ENCODE measurements at regions not wholly inside any gene's neighbourhood (a gene's known extent, or its start where the extent isn't known, plus 50 kb on each side); places are given as distances from the start of the nearest gene placed in this dataset.

DNA sequence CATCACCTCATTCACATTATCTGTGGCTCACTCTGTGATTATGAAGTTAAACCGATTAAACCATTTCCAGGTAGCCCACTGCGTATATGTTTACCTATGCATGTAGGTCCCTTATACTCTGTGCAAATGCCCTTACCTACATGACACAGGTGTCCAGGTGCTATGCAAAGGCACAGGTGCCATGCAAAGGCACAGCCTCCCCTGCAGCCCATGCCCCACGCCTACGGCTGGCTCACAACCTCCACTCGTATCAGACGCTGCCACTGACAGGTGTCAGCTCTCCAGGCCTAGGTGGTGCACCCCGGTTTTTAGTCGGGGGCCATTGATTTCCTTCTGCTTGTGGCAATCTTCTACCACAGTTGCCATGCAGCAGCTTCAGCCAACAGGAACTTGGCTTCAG lies 57.7 kb upstream of the IRX1 start:
- Histone ChIP-seq H3K9me2 (no peaks in the 10 kb centered on the region), H3K27me3 (ENCODE audit: insufficient read depth) (no peaks in the 10 kb centered on the region), H3K9ac (no peak overlapping the region), H3K9me3 (no peaks in the 10 kb centered on the region), H3K79me2 (ENCODE audit: insufficient read depth) (no peaks in the 10 kb centered on the region), H2AFZ (ENCODE audit: low read depth) (no peak overlapping the region), H3K27ac (ENCODE audit: low read depth in 2 of 2, low read length in 1 of 2) (no peak overlapping the region), H3K4me3 (ENCODE audit: low read depth in 2 of 2, low read length in 1 of 2) (no peak overlapping the region), H3K4me1 (ENCODE audit: control insufficient read depth in 1 of 2, insufficient read depth in 2 of 2, low read depth in 1 of 2, low read length in 1 of 2) (no peaks in the 10 kb centered on the region), H3K4me2 (no peak overlapping the region), H4K20me1 (ENCODE audit: insufficient read depth) (no peaks in the 10 kb centered on the region), H3K36me3 (replicated peaks in 1 of 2; ENCODE audit: control insufficient read depth in 1 of 2, insufficient read depth in 2 of 2, low read length in 1 of 2) (no peaks in the 10 kb centered on the region), H3F3A (replicated peaks; ENCODE audit: insufficient read depth) (no peaks in the 10 kb centered on the region)
- 3% methylated on average over 8 of the region's 8 CpGs for WGBS (ENCODE audit: low lambda C conversion rate)
- DNase-seq = no peak
- no peak for TF ChIP-seq MAX (IDR thresholded peaks at IDR 0.05; ENCODE audit: low read depth)
- no peak for TF ChIP-seq PBX3 (IDR thresholded peaks at IDR 0.05)
- no peak for TF ChIP-seq MEF2A (IDR thresholded peaks at IDR 0.05; ENCODE audit: borderline replicate concordance, low read depth)
- TF ChIP-seq SMC3 (IDR thresholded peaks at IDR 0.05; ENCODE audit: low read depth, low read length) = no peak
- TF ChIP-seq SIN3A (IDR thresholded peaks at IDR 0.05; ENCODE audit: borderline replicate concordance, low read depth, low read length) = no peak
- TF ChIP-seq TEAD4 (IDR thresholded peaks at IDR 0.05; ENCODE audit: borderline replicate concordance, insufficient read depth) = no peak
- TF ChIP-seq FOXM1 (IDR thresholded peaks at IDR 0.05; ENCODE audit: low read depth) = no peak
- no peak for TF ChIP-seq GATA2 (CRISPR knock-in tag; IDR thresholded peaks at IDR 0.05)
- TF ChIP-seq IRF3 (IDR thresholded peaks at IDR 0.05; ENCODE audit: low read depth, low read length) = no peak
- TF ChIP-seq FOXJ3 (CRISPR knock-in tag; IDR thresholded peaks at IDR 0.05) = no peak
- TF ChIP-seq FOSL2 (IDR thresholded peaks at IDR 0.05; ENCODE audit: borderline replicate concordance, low read depth) = no peak
- no peak for TF ChIP-seq RAD21 (IDR thresholded peaks at IDR 0.05; ENCODE audit: low read length)
- TF ChIP-seq TCF12 (IDR thresholded peaks at IDR 0.05) = no peak
- no peak for TF ChIP-seq NRF1 (IDR thresholded peaks at IDR 0.05; ENCODE audit: low read depth, low read length)
- TF ChIP-seq NFIC (IDR thresholded peaks at IDR 0.05; ENCODE audit: borderline replicate concordance) = no peak
- TF ChIP-seq, protein P1, sequence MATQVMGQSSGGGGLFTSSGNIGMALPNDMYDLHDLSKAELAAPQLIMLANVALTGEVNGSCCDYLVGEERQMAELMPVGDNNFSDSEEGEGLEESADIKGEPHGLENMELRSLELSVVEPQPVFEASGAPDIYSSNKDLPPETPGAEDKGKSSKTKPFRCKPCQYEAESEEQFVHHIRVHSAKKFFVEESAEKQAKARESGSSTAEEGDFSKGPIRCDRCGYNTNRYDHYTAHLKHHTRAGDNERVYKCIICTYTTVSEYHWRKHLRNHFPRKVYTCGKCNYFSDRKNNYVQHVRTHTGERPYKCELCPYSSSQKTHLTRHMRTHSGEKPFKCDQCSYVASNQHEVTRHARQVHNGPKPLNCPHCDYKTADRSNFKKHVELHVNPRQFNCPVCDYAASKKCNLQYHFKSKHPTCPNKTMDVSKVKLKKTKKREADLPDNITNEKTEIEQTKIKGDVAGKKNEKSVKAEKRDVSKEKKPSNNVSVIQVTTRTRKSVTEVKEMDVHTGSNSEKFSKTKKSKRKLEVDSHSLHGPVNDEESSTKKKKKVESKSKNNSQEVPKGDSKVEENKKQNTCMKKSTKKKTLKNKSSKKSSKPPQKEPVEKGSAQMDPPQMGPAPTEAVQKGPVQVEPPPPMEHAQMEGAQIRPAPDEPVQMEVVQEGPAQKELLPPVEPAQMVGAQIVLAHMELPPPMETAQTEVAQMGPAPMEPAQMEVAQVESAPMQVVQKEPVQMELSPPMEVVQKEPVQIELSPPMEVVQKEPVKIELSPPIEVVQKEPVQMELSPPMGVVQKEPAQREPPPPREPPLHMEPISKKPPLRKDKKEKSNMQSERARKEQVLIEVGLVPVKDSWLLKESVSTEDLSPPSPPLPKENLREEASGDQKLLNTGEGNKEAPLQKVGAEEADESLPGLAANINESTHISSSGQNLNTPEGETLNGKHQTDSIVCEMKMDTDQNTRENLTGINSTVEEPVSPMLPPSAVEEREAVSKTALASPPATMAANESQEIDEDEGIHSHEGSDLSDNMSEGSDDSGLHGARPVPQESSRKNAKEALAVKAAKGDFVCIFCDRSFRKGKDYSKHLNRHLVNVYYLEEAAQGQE (IDR thresholded peaks at IDR 0.05; ENCODE audit: low read depth, low read length) = no peak
- TF ChIP-seq JUND (IDR thresholded peaks at IDR 0.05) = no peak
- ChIA-PET POLR2A (no interaction called here), CTCF (no interaction called here)
